Naive thymus-derived CD4-positive, alpha-beta T cell (primary cell): ENCODE measurements at regions not wholly inside any gene's neighbourhood (a gene's known extent, or its start where the extent isn't known, plus 50 kb on each side); places are given as distances from the start of the nearest gene placed in this dataset.

ENCODE experiments used
- ATAC-seq: fragments of 150-1000 bp; cut with Tn5 transposase; 2 replicates; pipeline ENCODE4 v1.10.0; 2021; ENCODE audit warnings: mild to moderate bottlenecking, moderate library complexity
- CTCF ChIA-PET: fragments of 350-600 bp; sonication (Branson Sonifier 250); formaldehyde crosslinking; loops from one replicate; lab custom pipeline; 2021; ENCODE audit warnings: antibody characterized with exemption; lab: Charles Lee
- POLR2A ChIA-PET: fragments of 350-600 bp; sonication (Branson Sonifier 250); formaldehyde crosslinking; loops from one replicate; lab custom pipeline; 2021; ENCODE audit warnings: antibody characterized with exemption, inconsistent platforms; lab: Charles Lee
- DNase-seq, 9 donors: peaks; one replicate each; pipeline versions ENCODE4 v3.0.0 to v3.0.0-alpha.2; 2020 to 2022; ENCODE audit warnings: mixed read lengths in 1 of 9
- H3K27ac ChIP-seq: one replicate; pipeline ENCODE4 v1.7.0; 2013; ENCODE audit warnings: mild to moderate bottlenecking, low read depth, low read length, moderate library complexity
- H3K27me3 ChIP-seq, 2 donors: one replicate each; pipeline ENCODE4 v1.7.0; 2013; ENCODE audit warnings: low read length in 2 of 2, mild to moderate bottlenecking in 2 of 2, moderate library complexity in 2 of 2; ENCODE audit not compliant: control insufficient read depth in 2 of 2, insufficient read depth in 2 of 2
- H3K36me3 ChIP-seq, 3 experiments: 1 replicate in 2 of 3; 2 replicates in 1 of 3; pipeline ENCODE4 v1.7.0; 2013; ENCODE audit warnings: low read length in 3 of 3, mild to moderate bottlenecking in 3 of 3, moderate library complexity in 1 of 3; ENCODE audit not compliant: insufficient read depth in 3 of 3, control insufficient read depth in 2 of 3
- H3K4me1 ChIP-seq, 2 donors: one replicate each; pipeline ENCODE4 v1.7.0; 2013; ENCODE audit warnings: low read length in 2 of 2, mild to moderate bottlenecking in 2 of 2, moderate library complexity in 1 of 2; ENCODE audit not compliant: control insufficient read depth in 2 of 2, insufficient read depth in 2 of 2
- H3K4me3 ChIP-seq: 2 replicates; pipeline ENCODE4 v1.7.0; 2013; ENCODE audit warnings: mild to moderate bottlenecking, low read length
- H3K9me3 ChIP-seq, 3 experiments: 1 replicate in 2 of 3; 2 replicates in 1 of 3; pipeline ENCODE4 v1.7.0; 2013; ENCODE audit warnings: low read length in 3 of 3; ENCODE audit not compliant: control insufficient read depth in 2 of 3
- H3K27ac Mint-ChIP-seq, 9 donors: one replicate each; pipeline ENCODE4 v1.8.0; 2020 to 2022; ENCODE audit warnings: mixed read lengths in 9 of 9, mild to moderate bottlenecking in 8 of 9, moderate library complexity in 5 of 9, inconsistent platforms in 2 of 9
- H3K27me3 Mint-ChIP-seq, 5 donors: one replicate each; pipeline ENCODE4 v1.8.0; 2021 to 2022; ENCODE audit warnings: mixed read lengths in 5 of 5, mild to moderate bottlenecking in 1 of 5
- H3K36me3 Mint-ChIP-seq, 5 donors: one replicate each; pipeline ENCODE4 v1.8.0; 2020 to 2022; ENCODE audit warnings: mixed read lengths in 5 of 5, mild to moderate bottlenecking in 3 of 5, inconsistent platforms in 1 of 5
- H3K4me1 Mint-ChIP-seq, 7 donors: one replicate each; pipeline ENCODE4 v1.8.0; 2020 to 2022; ENCODE audit warnings: mixed read lengths in 7 of 7, mild to moderate bottlenecking in 3 of 7, inconsistent platforms in 1 of 7
- H3K4me3 Mint-ChIP-seq, 10 donors: one replicate each; pipeline ENCODE4 v1.8.0; 2020 to 2022; ENCODE audit warnings: mild to moderate bottlenecking in 10 of 10, mixed read lengths in 10 of 10, moderate library complexity in 6 of 10, inconsistent platforms in 2 of 10
- H3K9me3 Mint-ChIP-seq, 11 donors: one replicate each; pipeline ENCODE4 v1.8.0; 2020 to 2022; ENCODE audit warnings: mixed read lengths in 11 of 11, mild to moderate bottlenecking in 4 of 11, inconsistent platforms in 1 of 11, moderate library complexity in 1 of 11
- intact Hi-C, 2 donors: fragments of 100-400 bp; cut with micrococcal nuclease; formaldehyde crosslinking; loops; one replicate each; pipeline ENCODE4 v1.15.1; 2023

GRCh38 chr15:56821721-56822425 is 88.6 kb upstream of the ZNF280D start:
- no peaks in the 10 kb centered on the region for H3K4me1 ChIP-seq
- Mint-ChIP-seq H3K4me3 (no peak overlapping the region), H3K9me3 (no peaks in the 10 kb centered on the region), H3K36me3 (no peaks in the 10 kb centered on the region), H3K27me3 (no peaks in the 10 kb centered on the region), H3K27ac (no peak overlapping the region), H3K4me1 (peaks cover 0 to 4% (median 0%) of the 10 kb centered on the region in 7 donors)
- no peaks in the 10 kb centered on the region for H3K27me3 ChIP-seq
- H3K36me3 ChIP-seq: no peaks in the 10 kb centered on the region
- no peaks in the 10 kb centered on the region for H3K9me3 ChIP-seq
- CTCF ChIA-PET: interaction anchor here (0.9 kb wide), 1 partner anchor 391 kb away, joined by 3 read pairs; no protein-coding TSS in a partner anchor
- H3K4me3 ChIP-seq: no peak overlapping the region
- no peak overlapping the region for H3K27ac ChIP-seq
- DNase-seq: peak in 7 of 9 donors; percentile 12 to 46 (median 32)
- intact Hi-C loops: loop anchor here (1.0 to 10.0 kb wide), 4 partner anchors 325 to 485 kb away; no protein-coding TSS in a partner anchor
- peak; percentile 62 for ATAC-seq
- POLR2A ChIA-PET: no interaction called here

DNA sequence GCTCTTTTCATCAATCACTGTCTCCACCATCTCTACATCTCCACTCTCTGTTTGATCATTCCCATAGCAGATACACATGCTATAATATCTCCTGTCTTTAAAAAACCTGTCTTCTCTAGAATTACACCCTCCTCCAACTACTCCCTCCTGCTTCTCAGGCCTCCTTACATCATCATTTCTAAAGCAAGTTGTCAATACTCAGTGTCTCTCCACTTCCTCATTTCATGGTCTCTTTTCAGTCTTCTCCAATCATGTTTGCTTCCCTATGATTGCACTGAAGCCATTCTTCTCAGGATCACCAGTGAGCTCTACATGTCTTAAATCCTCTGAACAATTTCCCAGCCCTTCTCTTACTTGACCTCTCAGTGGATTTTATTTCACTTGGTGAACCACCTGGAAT is 87.0 kb upstream of the ZNF280D start:
- H3K27ac Mint-ChIP-seq: no peak overlapping the region
- H3K27me3 ChIP-seq: no peaks in the 10 kb centered on the region
- ChIA-PET POLR2A (no interaction called here), CTCF (interaction anchor here (0.6 kb wide), 1 partner anchor 393 kb away, joined by 3 read pairs; no protein-coding TSS in a partner anchor)
- H3K4me1 Mint-ChIP-seq: peaks cover 0 to 4% (median 0%) of the 10 kb centered on the region in 7 donors
- no peak overlapping the region for H3K4me3 ChIP-seq
- no peak overlapping the region for H3K27ac ChIP-seq
- no peak overlapping the region for H3K4me3 Mint-ChIP-seq
- no peaks in the 10 kb centered on the region for H3K36me3 ChIP-seq
- ATAC-seq (peak; percentile 56), DNase-seq (no peak)
- H3K27me3 Mint-ChIP-seq: no peaks in the 10 kb centered on the region
- H3K36me3 Mint-ChIP-seq: no peaks in the 10 kb centered on the region
- H3K4me1 ChIP-seq: no peaks in the 10 kb centered on the region
- intact Hi-C loops: loop anchor here in 1 of 2 donors (2.0 to 10.0 kb wide), 3 partner anchors 323 to 486 kb away; no protein-coding TSS in a partner anchor
- H3K9me3 ChIP-seq: no peaks in the 10 kb centered on the region
- no peaks in the 10 kb centered on the region for H3K9me3 Mint-ChIP-seq

DNA sequence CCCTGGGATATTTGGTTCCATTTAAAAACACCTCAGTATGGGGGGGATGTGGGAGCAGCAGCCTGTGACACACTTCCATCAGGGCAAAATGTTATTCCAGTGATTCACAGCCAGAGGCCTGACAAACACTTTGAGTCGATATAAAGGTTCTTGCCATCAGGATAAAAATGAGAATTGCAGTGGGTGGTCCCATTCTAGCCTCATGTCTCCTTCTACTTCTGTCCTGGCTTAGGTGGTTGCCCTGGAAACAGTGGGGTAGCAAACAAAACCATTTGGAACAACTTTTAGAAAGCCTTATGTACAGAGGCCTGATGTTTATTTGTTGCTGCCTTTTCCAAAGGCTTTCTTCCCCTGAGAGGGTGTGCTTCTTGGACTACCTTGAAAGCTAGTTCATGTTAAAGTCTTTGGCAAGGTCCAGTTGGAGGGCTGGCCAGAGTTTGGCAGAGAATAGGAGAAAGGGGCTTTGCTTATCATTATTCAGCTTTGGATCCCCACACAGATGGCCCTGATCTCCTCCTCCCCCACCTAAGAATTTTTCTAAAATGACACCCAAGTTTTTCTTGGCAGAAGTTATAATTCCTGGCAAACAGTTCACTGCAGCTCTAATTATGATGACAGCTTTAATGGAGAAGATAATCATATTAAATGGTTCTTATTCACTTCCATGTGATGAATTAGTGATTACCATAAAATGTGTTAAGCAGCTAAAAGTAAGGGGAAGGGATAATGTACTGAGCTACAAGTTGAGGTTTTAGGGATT is 84.2 kb upstream of the ZNF280D start:
- intact Hi-C loops: no loop called here
- Histone ChIP-seq H3K4me3 (no peak overlapping the region), H3K9me3 (no peaks in the 10 kb centered on the region), H3K36me3 (no peaks in the 10 kb centered on the region), H3K27me3 (no peaks in the 10 kb centered on the region), H3K4me1 (no peaks in the 10 kb centered on the region), H3K27ac (no peak overlapping the region)
- Mint-ChIP-seq H3K4me3 (no peak overlapping the region), H3K4me1 (peaks cover 0 to 4% (median 0%) of the 10 kb centered on the region in 7 donors), H3K27me3 (no peaks in the 10 kb centered on the region), H3K36me3 (no peaks in the 10 kb centered on the region), H3K9me3 (no peaks in the 10 kb centered on the region), H3K27ac (no peak overlapping the region)
- POLR2A ChIA-PET: no interaction called here
- no peak for DNase-seq
- no peak for ATAC-seq
- CTCF ChIA-PET: no interaction called here

DNA sequence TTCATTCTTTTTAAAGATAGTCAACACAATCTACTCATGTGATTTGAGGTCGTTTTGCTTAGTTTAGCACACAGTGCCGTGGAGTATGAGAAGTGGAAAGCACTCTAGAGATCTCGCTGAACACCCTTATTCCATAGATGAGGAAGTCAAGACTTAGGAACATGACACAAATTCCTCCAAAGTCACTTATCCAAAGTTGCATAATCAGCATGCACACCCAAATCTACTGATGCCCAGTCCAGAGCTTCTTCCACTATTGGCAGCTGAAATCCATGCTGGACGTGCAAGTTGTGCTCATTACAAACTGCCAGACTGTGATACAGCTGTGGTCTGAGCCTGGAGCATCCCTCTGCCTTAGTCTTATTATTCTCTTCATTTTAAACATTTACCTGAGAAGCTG is 83.5 kb upstream of the ZNF280D start:
- POLR2A ChIA-PET: no interaction called here
- CTCF ChIA-PET: no interaction called here
- no peak overlapping the region for H3K27ac ChIP-seq

GRCh38 chr15:56815247-56815646 is 81.9 kb upstream of the ZNF280D start:
- H3K4me3 Mint-ChIP-seq: no peak overlapping the region
- Histone ChIP-seq H3K27ac (no peak overlapping the region), H3K27me3 (no peaks in the 10 kb centered on the region), H3K4me3 (no peak overlapping the region), H3K36me3 (no peaks in the 10 kb centered on the region), H3K4me1 (no peaks in the 10 kb centered on the region), H3K9me3 (no peaks in the 10 kb centered on the region)
- POLR2A ChIA-PET: no interaction called here
- no peaks in the 10 kb centered on the region for H3K27me3 Mint-ChIP-seq
- CTCF ChIA-PET: no interaction called here
- H3K9me3 Mint-ChIP-seq: peaks cover 0 to 6% (median 0%) of the 10 kb centered on the region in 11 donors
- peaks cover 0 to 6% (median 5%) of the 10 kb centered on the region in 5 donors for H3K36me3 Mint-ChIP-seq
- no peak for DNase-seq
- H3K4me1 Mint-ChIP-seq: no peaks in the 10 kb centered on the region
- ATAC-seq: no peak
- intact Hi-C loops: no loop called here
- no peak overlapping the region for H3K27ac Mint-ChIP-seq

More for the DNA sequence above, 83.5 kb upstream of the ZNF280D start:
- intact Hi-C loops: no loop called here
- Histone ChIP-seq H3K4me1 (no peaks in the 10 kb centered on the region), H3K36me3 (no peaks in the 10 kb centered on the region), H3K27me3 (no peaks in the 10 kb centered on the region), H3K4me3 (no peak overlapping the region), H3K9me3 (no peaks in the 10 kb centered on the region)
- Mint-ChIP-seq H3K9me3 (no peaks in the 10 kb centered on the region), H3K4me1 (peaks cover 0 to 2% (median 0%) of the 10 kb centered on the region in 7 donors), H3K27me3 (no peaks in the 10 kb centered on the region), H3K27ac (no peak overlapping the region), H3K4me3 (no peak overlapping the region), H3K36me3 (no peaks in the 10 kb centered on the region)
- ATAC-seq (no peak), DNase-seq (no peak)

DNA sequence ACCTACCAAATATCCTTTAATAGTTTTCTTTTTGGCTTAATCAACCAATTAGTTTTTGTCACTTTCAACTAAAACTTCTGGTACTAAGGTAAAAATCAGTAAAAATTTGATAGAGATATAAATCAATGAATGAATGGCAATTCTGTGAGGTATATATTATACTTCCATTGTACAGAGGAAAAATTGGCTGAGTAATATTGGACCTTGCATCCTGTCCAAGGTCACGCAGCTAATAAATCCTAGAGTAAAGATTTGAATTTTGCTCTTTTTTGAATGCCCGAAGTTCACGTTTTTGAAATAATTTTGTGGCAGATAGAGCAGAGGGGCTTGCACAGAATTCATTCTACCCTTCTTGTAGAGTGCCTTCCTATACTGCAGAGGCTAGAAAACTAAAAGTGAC is 81.1 kb upstream of the ZNF280D start:
- H3K4me3 ChIP-seq: no peak overlapping the region
- no peaks in the 10 kb centered on the region for H3K36me3 ChIP-seq
- intact Hi-C loops: no loop called here
- Mint-ChIP-seq H3K36me3 (peaks cover 0 to 6% (median 5%) of the 10 kb centered on the region in 5 donors), H3K4me1 (no peaks in the 10 kb centered on the region), H3K27ac (no peak overlapping the region), H3K27me3 (no peaks in the 10 kb centered on the region), H3K9me3 (peaks cover 0 to 10% (median under 1%) of the 10 kb centered on the region in 11 donors), H3K4me3 (no peak overlapping the region)
- H3K9me3 ChIP-seq: no peaks in the 10 kb centered on the region
- no peaks in the 10 kb centered on the region for H3K4me1 ChIP-seq
- DNase-seq: no peak
- ChIA-PET POLR2A (no interaction called here), CTCF (no interaction called here)
- no peak overlapping the region for H3K27ac ChIP-seq
- H3K27me3 ChIP-seq: no peaks in the 10 kb centered on the region
- no peak for ATAC-seq
